ENCODE measurements at regions not wholly inside any gene's neighbourhood (a gene's known extent, or its start where the extent isn't known, plus 50 kb on each side); places are given as distances from the start of the nearest gene placed in this dataset.

GRCh38 chr4:111013846-111014245 lies 391.0 kb upstream of the PITX2 start (continued):
- TF ChIP-seq CTCF (IDR thresholded peaks at IDR 0.05; ENCODE audit: control extremely low read depth in 1 of 3, insufficient read depth in 1 of 3, low read depth in 1 of 3, low read length in 3 of 3) (no peak), ATF3 (IDR thresholded peaks at IDR 0.05; ENCODE audit: insufficient read depth, low read depth, low read length) (no peak)
